ENCODE measurements at regions not wholly inside any gene's neighbourhood (a gene's known extent, or its start where the extent isn't known, plus 50 kb on each side); places are given as distances from the start of the nearest gene placed in this dataset.
A peak's percentile ranks its signal among the peaks of the same experiment; 100 is the strongest.

GRCh38 chr12:67068204-67068731, 200.9 kb upstream of the CAND1 start (continued):
- no peak for TF ChIP-seq ZBTB9 (CRISPR knock-in tag; IDR thresholded peaks at IDR 0.05)
- TF ChIP-seq MAFG (tag; conservative IDR thresholded peaks at IDR 0.05), result no peak

GRCh38 chr12:67068761-67069450, 200.3 kb upstream of the CAND1 start:
- Histone ChIP-seq H3K4me1 (replicated peaks in 1 of 2; ENCODE audit: control insufficient read depth in 2 of 2, insufficient read depth in 2 of 2, low read length in 2 of 2) (peaks cover 0 to 10% of the 10 kb centered on the region in 2 experiments; a peak in 2 of 5 replicates), H3K79me2 (ENCODE audit: control insufficient read depth, insufficient read depth, low read length) (no peaks in the 10 kb centered on the region), H4K20me1 (replicated peaks; ENCODE audit: control insufficient read depth, insufficient read depth, low read length) (no peaks in the 10 kb centered on the region), H2AFZ (ENCODE audit: low read depth, low read length) (no peak overlapping the region), H3K36me3 (ENCODE audit: control insufficient read depth, insufficient read depth, low read length) (no peaks in the 10 kb centered on the region), H3K27ac (ENCODE audit: extremely low read depth, low read depth, low read length) (no peak overlapping the region), H3K4me3 (no peak overlapping the region), H3K9me3 (replicated peaks; ENCODE audit: control insufficient read depth, insufficient read depth, low read depth, low read length) (no peaks in the 10 kb centered on the region), H3K9me1 (ENCODE audit: control insufficient read depth, insufficient read depth, low read length) (no peaks in the 10 kb centered on the region), H3K27me3 (ENCODE audit: control insufficient read depth in 2 of 2, insufficient read depth in 2 of 2, low read length in 2 of 2) (peaks cover 15 to 34% of the 10 kb centered on the region in 2 experiments), H3K9ac (ENCODE audit: insufficient read depth in 1 of 2, low read depth in 2 of 2, low read length in 2 of 2) (no peak overlapping the region; a peak in 1 of 4 replicates), H3K4me2 (ENCODE audit: insufficient read depth, low read length) (no peak overlapping the region)
- intact Hi-C loops (cut with micrococcal nuclease), result no loop called here
- in situ Hi-C loops (cut with MboI), result no loop called here
- POLR2A ChIA-PET, result no interaction called here
- no TSS peak for BruUV-seq (replicated peaks)
- ATAC-seq (peak; percentile 77), FAIRE-seq (no peak), DNase-seq (ENCODE audit: extremely low read depth in 1 of 4, low spot score in 3 of 4) (peak in 3 of 4 experiments; percentile 5 to 24 (median 18))
- WGBS (ENCODE audit: insufficient coverage, low coverage, missing lambda C conversion rate), result 3% methylated on average over 23 of the region's 81 CpGs
- CTCF ChIA-PET (ENCODE audit: low intra/inter-chr PET ratio), result no interaction called here
- TF ChIP-seq SETDB1 (IDR thresholded peaks at IDR 0.05; ENCODE audit: low read length) (no peak), SUPT5H (IDR thresholded peaks at IDR 0.05) (no peak), ZBTB7A (IDR thresholded peaks at IDR 0.05; ENCODE audit: borderline replicate concordance, control insufficient read depth, low read depth, low read length) (no peak), ARID1B (IDR thresholded peaks at IDR 0.05) (no peak), ZNF121 (CRISPR knock-in tag; conservative IDR thresholded peaks at IDR 0.05) (no peak), ZNF449 (CRISPR knock-in tag; IDR thresholded peaks at IDR 0.05) (no peak), JUND (IDR thresholded peaks at IDR 0.05; ENCODE audit: borderline replicate concordance, low read depth, low read length) (no peak), JUND (tag; IDR thresholded peaks at IDR 0.05; ENCODE audit: borderline replicate concordance, low read depth, low read length) (no peak), RBM39 (optimal IDR thresholded peaks at IDR 0.05; ENCODE audit: low read depth, low read length) (no peak), ZBTB8A (IDR thresholded peaks at IDR 0.05; ENCODE audit: partially characterized antibody) (no peak), HNRNPLL (IDR thresholded peaks at IDR 0.05; ENCODE audit: low read depth, low read length, poor library complexity, severe bottlenecking) (no peak), TBL1XR1 (IDR thresholded peaks at IDR 0.05; ENCODE audit: low read length in 2 of 2) (no peak), SRSF7 (optimal IDR thresholded peaks at IDR 0.05; ENCODE audit: low read depth, low read length) (no peak)

Data from K562 (cell line).